Esophagus muscularis mucosa (tissue), 3 donors: ENCODE measurements at regions not wholly inside any gene's neighbourhood (a gene's known extent, or its start where the extent isn't known, plus 50 kb on each side); places are given as distances from the start of the nearest gene placed in this dataset.

ENCODE experiments used
- CTCF ChIP-seq, 3 experiments: fragments of 200-600 bp in 2 of 3; fragments of 450-650 bp in 1 of 3; sonication (generic) in 2 of 3; IDR thresholded peaks; one replicate each; pipeline ENCODE4 v1.5.1; 2017 to 2019; ENCODE audit warnings: antibody characterized with exemption in 3 of 3, mild to moderate bottlenecking in 2 of 3, moderate library complexity in 1 of 3
- POLR2AphosphoS5 ChIP-seq, 2 donors: sonication (generic); formaldehyde crosslinking; IDR thresholded peaks; one replicate each; pipeline ENCODE4 v1.6.1; 2017; ENCODE audit warnings: antibody characterized with exemption in 2 of 2

GRCh38 chr3:158974904-158975303 lies 173.1 kb downstream of the MFSD1 start:
- TF ChIP-seq CTCF (IDR thresholded peaks at IDR 0.05): no peak
- TF ChIP-seq POLR2AphosphoS5 (IDR thresholded peaks at IDR 0.05): no peak
